ENCODE measurements at regions not wholly inside any gene's neighbourhood (a gene's known extent, or its start where the extent isn't known, plus 50 kb on each side); places are given as distances from the start of the nearest gene placed in this dataset.

- TF ChIP-seq EZH2phosphoT487 (IDR thresholded peaks at IDR 0.05; ENCODE audit: borderline replicate concordance, low read length) (no peak), CTCF (IDR thresholded peaks at IDR 0.05; ENCODE audit: low read depth, low read length, poor library complexity, severe bottlenecking) (no peak)
Measured at GRCh38 chr11:114816791-114817190, 138.5 kb downstream of the NXPE2 start.
